Left hindlimb (tissue), 1 donor: ENCODE measurements at regions not wholly inside any gene's neighbourhood (a gene's known extent, or its start where the extent isn't known, plus 50 kb on each side); places are given as distances from the start of the nearest gene placed in this dataset.
"Not testable (repeated sequence)": the region's sequence is repeated elsewhere in the genome, so short reads cannot be mapped to it uniquely, and the experiment has no call there.

Experiments used
- DNase-seq: peaks from one replicate; pipeline ENCODE4 v3.0.0-alpha.2; 2018

GRCh38 chr13:62512194-62513141, 1096.8 kb upstream of the PCDH20 start:
- DNase-seq: peak; percentile 50

GRCh38 chr13:62510906-62511655, 1095.4 kb upstream of the PCDH20 start:
- DNase-seq: no peak

GRCh38 chr13:62502588-62502987, 1086.9 kb upstream of the PCDH20 start:
- no peak for DNase-seq

- no peak for DNase-seq
Observed at GRCh38 chr13:62489731-62490130, 1074.1 kb upstream of the PCDH20 start.

- no peak for DNase-seq
Observed at GRCh38 chr13:62483774-62484173, 1068.1 kb upstream of the PCDH20 start.

- no peak for DNase-seq
Observed at GRCh38 chr13:62482351-62482750, 1066.7 kb upstream of the PCDH20 start.

- no peak for DNase-seq
Observed at GRCh38 chr13:62473944-62474237, 1058.2 kb upstream of the PCDH20 start.

- no peak for DNase-seq
Observed at GRCh38 chr13:62473190-62473943, 1057.7 kb upstream of the PCDH20 start.

GRCh38 chr13:62453761-62454160, 1038.1 kb upstream of the PCDH20 start:
- no peak for DNase-seq

- DNase-seq: no peak
Observed at GRCh38 chr13:62450759-62451158, 1035.1 kb upstream of the PCDH20 start.

GRCh38 chr13:62447771-62448382, 1032.2 kb upstream of the PCDH20 start:
- not testable (repeated sequence) for DNase-seq

GRCh38 chr13:62444805-62445204, 1029.2 kb upstream of the PCDH20 start:
- DNase-seq: no peak

- no peak for DNase-seq
Observed at GRCh38 chr13:62434081-62434480, 1018.4 kb upstream of the PCDH20 start.

GRCh38 chr13:62433660-62434059, 1018.0 kb upstream of the PCDH20 start:
- no peak for DNase-seq

GRCh38 chr13:62432906-62433305, 1017.3 kb upstream of the PCDH20 start:
- DNase-seq: no peak

GRCh38 chr13:62432295-62432694, 1016.6 kb upstream of the PCDH20 start:
- no peak for DNase-seq

- DNase-seq: no peak
Observed at GRCh38 chr13:62431852-62432251, 1016.2 kb upstream of the PCDH20 start.

- DNase-seq: no peak
Observed at GRCh38 chr13:62418872-62419271, 1003.2 kb upstream of the PCDH20 start.

GRCh38 chr13:62418376-62418775, 1002.7 kb upstream of the PCDH20 start:
- no peak for DNase-seq

GRCh38 chr13:62407871-62408270, 992.2 kb upstream of the PCDH20 start:
- DNase-seq: no peak

- no peak for DNase-seq
Observed at GRCh38 chr13:62388515-62388914, 972.9 kb upstream of the PCDH20 start.

GRCh38 chr13:62387647-62388046, 972.0 kb upstream of the PCDH20 start:
- no peak for DNase-seq

GRCh38 chr13:62379241-62379640, 963.6 kb upstream of the PCDH20 start:
- DNase-seq: not testable (repeated sequence)
